HCT116 (cell line): ENCODE measurements at regions not wholly inside any gene's neighbourhood (a gene's known extent, or its start where the extent isn't known, plus 50 kb on each side); places are given as distances from the start of the nearest gene placed in this dataset.

Experiments used
- CTCF ChIP-seq, 3 experiments: fragments of 200-600 bp in 1 of 3; sonication (generic) in 1 of 3; IDR thresholded peaks in 2 of 3; conservative IDR thresholded peaks in 1 of 3; 2 replicates each; pipeline ENCODE4 v1.5.1; 2012 to 2017; ENCODE audit warnings: low read depth in 2 of 3, low read length in 2 of 3, antibody characterized with exemption in 1 of 3, borderline replicate concordance in 1 of 3, control low read depth in 1 of 3, mild to moderate bottlenecking in 1 of 3, mixed read lengths in 1 of 3, mixed run types in 1 of 3, moderate library complexity in 1 of 3; ENCODE audit not compliant: insufficient read depth in 1 of 3
- JUND ChIP-seq: IDR thresholded peaks from 2 replicates; pipeline ENCODE4 v1.6.1; 2012
- MAX ChIP-seq: IDR thresholded peaks from 2 replicates; pipeline ENCODE4 v1.6.1; 2012
- POLR2A ChIP-seq: IDR thresholded peaks from 2 replicates; pipeline ENCODE4 v1.7.0; 2011; ENCODE audit warnings: borderline replicate concordance; ENCODE audit not compliant: insufficient read depth, insufficient read length; ENCODE audit errors: extremely low read depth
- POLR2AphosphoS5 ChIP-seq: IDR thresholded peaks from 2 replicates; pipeline ENCODE4 v1.6.1; 2011; ENCODE audit warnings: mild to moderate bottlenecking, low read depth, low read length, moderate library complexity
- ZFX ChIP-seq: fragments of 450-650 bp; IDR thresholded peaks from 2 replicates; pipeline ENCODE4 v1.6.1; 2017
- ZNF274 ChIP-seq: fragments of 200-500 bp; sonication (Bioruptor generic); IDR thresholded peaks from 2 replicates; pipeline ENCODE4 v1.6.1; 2014; ENCODE audit warnings: mild to moderate bottlenecking, low read depth, low read length, inconsistent platforms
- TF ChIP-seq, protein P1 (sequence below): IDR thresholded peaks from 2 replicates; pipeline ENCODE4 v1.6.1; 2012; ENCODE audit warnings: low read depth

DNA sequence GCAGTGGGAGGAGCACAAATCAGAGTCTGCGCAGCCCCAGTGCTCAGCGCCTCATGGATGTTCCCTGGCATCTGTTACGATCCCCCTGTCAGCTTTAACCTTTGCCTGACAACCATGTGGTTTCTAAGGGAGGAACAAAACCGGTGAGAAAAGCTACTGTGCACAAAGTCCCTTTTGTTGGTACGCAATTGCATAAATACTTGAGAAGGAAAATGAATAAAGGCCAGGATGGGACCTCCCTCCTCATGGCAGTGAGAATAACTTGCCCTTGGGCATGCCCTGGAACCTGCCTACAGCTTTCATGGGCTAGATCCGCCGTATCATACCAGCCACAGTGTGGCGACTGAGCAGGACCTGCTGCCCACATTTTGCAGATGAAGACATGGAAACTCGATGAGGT lies 81.0 kb downstream of the RIN2 start:
- TF ChIP-seq POLR2A = no peak
- no peak for TF ChIP-seq CTCF (IDR thresholded peaks at IDR 0.05 in 2 of 3, conservative IDR thresholded peaks at IDR 0.05 in 1 of 3; ENCODE audit: borderline replicate concordance in 1 of 3, insufficient read depth in 1 of 3, low read depth in 2 of 3, low read length in 2 of 3)
- no peak for TF ChIP-seq POLR2AphosphoS5
- TF ChIP-seq ZNF274 = no peak
- TF ChIP-seq MAX = no peak
- TF ChIP-seq JUND = no peak
- TF ChIP-seq, protein P1, sequence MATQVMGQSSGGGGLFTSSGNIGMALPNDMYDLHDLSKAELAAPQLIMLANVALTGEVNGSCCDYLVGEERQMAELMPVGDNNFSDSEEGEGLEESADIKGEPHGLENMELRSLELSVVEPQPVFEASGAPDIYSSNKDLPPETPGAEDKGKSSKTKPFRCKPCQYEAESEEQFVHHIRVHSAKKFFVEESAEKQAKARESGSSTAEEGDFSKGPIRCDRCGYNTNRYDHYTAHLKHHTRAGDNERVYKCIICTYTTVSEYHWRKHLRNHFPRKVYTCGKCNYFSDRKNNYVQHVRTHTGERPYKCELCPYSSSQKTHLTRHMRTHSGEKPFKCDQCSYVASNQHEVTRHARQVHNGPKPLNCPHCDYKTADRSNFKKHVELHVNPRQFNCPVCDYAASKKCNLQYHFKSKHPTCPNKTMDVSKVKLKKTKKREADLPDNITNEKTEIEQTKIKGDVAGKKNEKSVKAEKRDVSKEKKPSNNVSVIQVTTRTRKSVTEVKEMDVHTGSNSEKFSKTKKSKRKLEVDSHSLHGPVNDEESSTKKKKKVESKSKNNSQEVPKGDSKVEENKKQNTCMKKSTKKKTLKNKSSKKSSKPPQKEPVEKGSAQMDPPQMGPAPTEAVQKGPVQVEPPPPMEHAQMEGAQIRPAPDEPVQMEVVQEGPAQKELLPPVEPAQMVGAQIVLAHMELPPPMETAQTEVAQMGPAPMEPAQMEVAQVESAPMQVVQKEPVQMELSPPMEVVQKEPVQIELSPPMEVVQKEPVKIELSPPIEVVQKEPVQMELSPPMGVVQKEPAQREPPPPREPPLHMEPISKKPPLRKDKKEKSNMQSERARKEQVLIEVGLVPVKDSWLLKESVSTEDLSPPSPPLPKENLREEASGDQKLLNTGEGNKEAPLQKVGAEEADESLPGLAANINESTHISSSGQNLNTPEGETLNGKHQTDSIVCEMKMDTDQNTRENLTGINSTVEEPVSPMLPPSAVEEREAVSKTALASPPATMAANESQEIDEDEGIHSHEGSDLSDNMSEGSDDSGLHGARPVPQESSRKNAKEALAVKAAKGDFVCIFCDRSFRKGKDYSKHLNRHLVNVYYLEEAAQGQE = no peak
- TF ChIP-seq ZFX = no peak
